Gastroesophageal sphincter (tissue), 3 donors: ENCODE measurements at regions not wholly inside any gene's neighbourhood (a gene's known extent, or its start where the extent isn't known, plus 50 kb on each side); places are given as distances from the start of the nearest gene placed in this dataset.

Experiments used
- EP300 ChIP-seq: sonication (generic); formaldehyde crosslinking; IDR thresholded peaks from one replicate; pipeline ENCODE4 v1.6.1; 2017; ENCODE audit warnings: antibody characterized with exemption, mild to moderate bottlenecking
- POLR2A ChIP-seq, 2 donors: fragments of 450-650 bp; IDR thresholded peaks; one replicate each; pipeline ENCODE4 v1.6.1; 2017; ENCODE audit warnings: antibody characterized with exemption in 2 of 2, mild to moderate bottlenecking in 2 of 2, moderate library complexity in 1 of 2
- TF ChIP-seq, protein P1 (sequence below), 4 experiments: fragments of 200-600 bp in 2 of 4; fragments of 450-650 bp in 2 of 4; sonication (generic) in 1 of 4; IDR thresholded peaks; one replicate each; pipeline ENCODE4 v1.5.1; 2017 to 2019; ENCODE audit warnings: antibody characterized with exemption in 4 of 4, mild to moderate bottlenecking in 2 of 4, moderate library complexity in 2 of 4

DNA sequence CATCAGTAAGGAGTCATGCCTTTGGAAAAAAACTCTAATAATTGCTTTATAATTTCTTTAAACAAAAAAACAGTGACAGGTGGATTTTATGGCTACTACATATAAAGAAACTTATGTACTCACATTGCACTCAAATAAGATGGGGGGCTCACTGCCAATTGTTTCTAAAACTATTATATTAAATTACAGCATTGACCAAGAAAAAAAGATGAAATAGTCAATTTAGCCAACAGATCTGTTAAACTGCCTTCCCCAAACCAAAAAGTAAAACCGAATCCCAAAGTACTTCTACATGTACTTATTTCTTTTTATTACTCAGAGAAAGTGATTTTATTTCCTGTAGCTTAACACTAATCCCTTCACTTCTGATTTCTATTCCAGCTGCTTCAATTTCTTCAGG lies 716.8 kb upstream of the SLITRK5 start:
- no peak for TF ChIP-seq EP300
- TF ChIP-seq, protein P1, sequence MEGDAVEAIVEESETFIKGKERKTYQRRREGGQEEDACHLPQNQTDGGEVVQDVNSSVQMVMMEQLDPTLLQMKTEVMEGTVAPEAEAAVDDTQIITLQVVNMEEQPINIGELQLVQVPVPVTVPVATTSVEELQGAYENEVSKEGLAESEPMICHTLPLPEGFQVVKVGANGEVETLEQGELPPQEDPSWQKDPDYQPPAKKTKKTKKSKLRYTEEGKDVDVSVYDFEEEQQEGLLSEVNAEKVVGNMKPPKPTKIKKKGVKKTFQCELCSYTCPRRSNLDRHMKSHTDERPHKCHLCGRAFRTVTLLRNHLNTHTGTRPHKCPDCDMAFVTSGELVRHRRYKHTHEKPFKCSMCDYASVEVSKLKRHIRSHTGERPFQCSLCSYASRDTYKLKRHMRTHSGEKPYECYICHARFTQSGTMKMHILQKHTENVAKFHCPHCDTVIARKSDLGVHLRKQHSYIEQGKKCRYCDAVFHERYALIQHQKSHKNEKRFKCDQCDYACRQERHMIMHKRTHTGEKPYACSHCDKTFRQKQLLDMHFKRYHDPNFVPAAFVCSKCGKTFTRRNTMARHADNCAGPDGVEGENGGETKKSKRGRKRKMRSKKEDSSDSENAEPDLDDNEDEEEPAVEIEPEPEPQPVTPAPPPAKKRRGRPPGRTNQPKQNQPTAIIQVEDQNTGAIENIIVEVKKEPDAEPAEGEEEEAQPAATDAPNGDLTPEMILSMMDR (IDR thresholded peaks at IDR 0.05) = no peak
- TF ChIP-seq POLR2A (IDR thresholded peaks at IDR 0.05) = no peak
